CD4-positive, alpha-beta memory T cell (primary cell): ENCODE measurements at regions not wholly inside any gene's neighbourhood (a gene's known extent, or its start where the extent isn't known, plus 50 kb on each side); places are given as distances from the start of the nearest gene placed in this dataset.

ENCODE experiments used
- CTCF ChIA-PET: fragments of 350-600 bp; sonication (Branson Sonifier 250); formaldehyde crosslinking; loops from one replicate; lab custom pipeline; 2021; ENCODE audit warnings: inconsistent platforms; ENCODE audit not compliant: partially characterized antibody; lab: Charles Lee
- POLR2A ChIA-PET: fragments of 350-600 bp; sonication (Branson Sonifier 250); formaldehyde crosslinking; loops from one replicate; lab custom pipeline; 2021; ENCODE audit not compliant: partially characterized antibody; lab: Charles Lee
- DNase-seq, 5 donors: peaks; one replicate each; pipeline versions ENCODE4 v3.0.0 to v3.0.0-alpha.2; 2020 to 2022; ENCODE audit warnings: mixed read lengths in 1 of 5
- H3K27ac ChIP-seq: one replicate; pipeline ENCODE4 v1.7.0; 2013; ENCODE audit warnings: low read depth, low read length
- H3K27me3 ChIP-seq: 2 replicates; pipeline ENCODE4 v1.7.0; 2013; ENCODE audit warnings: mild to moderate bottlenecking, low read length, moderate library complexity; ENCODE audit not compliant: insufficient read depth
- H3K36me3 ChIP-seq: 2 replicates; pipeline ENCODE4 v1.7.0; 2013; ENCODE audit warnings: mild to moderate bottlenecking, low read length, moderate library complexity; ENCODE audit not compliant: insufficient read depth
- H3K4me1 ChIP-seq: 2 replicates; pipeline ENCODE4 v1.7.0; 2013; ENCODE audit warnings: mild to moderate bottlenecking, low read length, moderate library complexity; ENCODE audit not compliant: insufficient read depth
- H3K4me3 ChIP-seq, 2 donors: one replicate each; pipeline ENCODE4 v1.7.0; 2013; ENCODE audit warnings: low read length in 2 of 2, mild to moderate bottlenecking in 1 of 2
- H3K9me3 ChIP-seq, 2 donors: one replicate each; pipeline ENCODE4 v1.7.0; 2013; ENCODE audit warnings: low read length in 2 of 2, control low read depth in 1 of 2; ENCODE audit not compliant: control insufficient read depth in 1 of 2
- H3K27ac Mint-ChIP-seq, 7 donors: one replicate each; pipeline ENCODE4 v1.8.0; 2020 to 2021; ENCODE audit warnings: mixed read lengths in 7 of 7, mild to moderate bottlenecking in 6 of 7, inconsistent platforms in 3 of 7, moderate library complexity in 3 of 7
- H3K27me3 Mint-ChIP-seq, 2 donors: one replicate each; pipeline ENCODE4 v1.8.0; 2020 to 2021; ENCODE audit warnings: mixed read lengths in 2 of 2
- H3K36me3 Mint-ChIP-seq, 2 donors: one replicate each; pipeline ENCODE4 v1.8.0; 2020 to 2021; ENCODE audit warnings: mixed read lengths in 2 of 2, inconsistent platforms in 1 of 2, mild to moderate bottlenecking in 1 of 2
- H3K4me1 Mint-ChIP-seq, 4 donors: one replicate each; pipeline ENCODE4 v1.8.0; 2020 to 2021; ENCODE audit warnings: mixed read lengths in 4 of 4, mild to moderate bottlenecking in 1 of 4
- H3K4me3 Mint-ChIP-seq, 8 donors: one replicate each; pipeline ENCODE4 v1.8.0; 2020 to 2021; ENCODE audit warnings: mixed read lengths in 8 of 8, mild to moderate bottlenecking in 7 of 8, moderate library complexity in 6 of 8, inconsistent platforms in 3 of 8
- H3K9me3 Mint-ChIP-seq, 8 donors: one replicate each; pipeline ENCODE4 v1.8.0; 2020 to 2021; ENCODE audit warnings: mixed read lengths in 8 of 8, mild to moderate bottlenecking in 5 of 8, inconsistent platforms in 3 of 8, moderate library complexity in 1 of 8
- intact Hi-C: fragments of 100-400 bp; cut with micrococcal nuclease; formaldehyde crosslinking; loops from one replicate; pipeline ENCODE4 v1.15.1; 2023

DNA sequence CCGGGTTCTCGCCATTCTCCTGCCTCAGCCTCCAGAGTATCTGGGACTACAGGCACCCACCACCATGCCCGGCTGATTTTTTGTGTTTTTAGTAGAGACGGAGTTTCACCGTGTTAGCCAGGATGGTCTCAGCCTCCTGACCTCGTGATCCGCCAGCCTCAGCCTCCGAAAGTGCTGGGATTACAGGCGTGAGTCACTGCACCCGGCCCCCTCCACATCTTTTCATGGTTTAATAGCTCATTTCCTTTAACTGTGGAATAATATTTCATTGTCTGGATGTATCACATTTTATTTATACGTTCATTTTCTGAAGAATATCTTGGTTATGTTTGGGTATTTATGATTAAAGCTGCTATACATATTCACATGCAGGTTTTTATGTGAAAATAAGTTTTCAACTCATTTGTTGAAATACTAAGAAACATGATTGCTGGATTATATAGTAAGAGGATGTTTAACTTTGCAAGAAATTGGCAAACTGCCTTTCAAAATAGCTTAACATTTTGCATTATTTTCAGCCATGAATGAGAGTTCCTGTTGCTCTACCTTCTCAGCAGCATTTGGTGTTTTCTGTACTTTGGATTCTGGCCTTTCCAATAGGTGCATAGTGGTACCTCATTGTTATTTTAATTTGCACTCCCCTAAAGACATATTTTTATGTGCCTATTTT, 591.9 kb downstream of the TECRL start:
- POLR2A ChIA-PET: no interaction called here
- intact Hi-C loops: no loop called here

GRCh38 chr4:63814171-63814964, 594.9 kb downstream of the TECRL start:
- intact Hi-C loops: no loop called here
- Histone ChIP-seq H3K4me1 (no peaks in the 10 kb centered on the region), H3K27ac (no peak overlapping the region), H3K27me3 (no peaks in the 10 kb centered on the region), H3K9me3 (no peaks in the 10 kb centered on the region), H3K4me3 (no peak overlapping the region), H3K36me3 (no peaks in the 10 kb centered on the region)
- H3K27me3 Mint-ChIP-seq: no peaks in the 10 kb centered on the region
- no peaks in the 10 kb centered on the region for H3K36me3 Mint-ChIP-seq
- POLR2A ChIA-PET: no interaction called here
- CTCF ChIA-PET: no interaction called here
- no peaks in the 10 kb centered on the region for H3K4me1 Mint-ChIP-seq
- DNase-seq: no peak
- no peak overlapping the region for H3K4me3 Mint-ChIP-seq
- no peak overlapping the region for H3K27ac Mint-ChIP-seq
- H3K9me3 Mint-ChIP-seq: peaks cover 2 to 31% (median 13%) of the 10 kb centered on the region in 8 donors

More for the DNA sequence above, 591.9 kb downstream of the TECRL start:
- H3K27me3 Mint-ChIP-seq: no peaks in the 10 kb centered on the region
- no peaks in the 10 kb centered on the region for H3K4me1 Mint-ChIP-seq
- Histone ChIP-seq H3K36me3 (no peaks in the 10 kb centered on the region), H3K27ac (no peak overlapping the region), H3K4me3 (no peak overlapping the region), H3K9me3 (no peaks in the 10 kb centered on the region), H3K4me1 (no peaks in the 10 kb centered on the region), H3K27me3 (no peaks in the 10 kb centered on the region)
- H3K36me3 Mint-ChIP-seq: no peaks in the 10 kb centered on the region
- H3K9me3 Mint-ChIP-seq: peaks cover 2 to 28% (median 10%) of the 10 kb centered on the region in 8 donors
- H3K4me3 Mint-ChIP-seq: no peak overlapping the region
- peak overlapping the region in 1 of 7 donors; percentile 57 for H3K27ac Mint-ChIP-seq
- CTCF ChIA-PET: no interaction called here
- DNase-seq: no peak

DNA sequence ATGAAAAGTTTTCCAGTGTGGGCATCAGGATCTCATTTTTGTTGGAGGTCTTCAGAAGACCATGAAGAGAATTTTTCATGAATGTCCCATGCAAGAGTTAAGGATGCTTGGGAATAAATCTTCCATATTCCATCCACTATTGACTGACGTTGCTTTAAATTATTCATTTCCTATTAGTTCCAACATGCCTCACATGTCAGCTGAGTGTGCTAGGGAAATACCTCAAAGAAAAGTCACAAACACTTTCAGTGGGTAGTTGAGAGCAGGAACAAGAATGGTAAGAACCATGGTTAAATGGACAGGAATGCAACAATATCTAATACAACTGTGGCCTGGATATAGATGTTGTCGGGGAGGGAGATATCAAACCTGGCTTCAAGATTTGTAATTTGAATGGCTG, 610.1 kb downstream of the TECRL start:
- Histone ChIP-seq H3K4me1 (no peaks in the 10 kb centered on the region), H3K27ac (no peak overlapping the region), H3K36me3 (no peaks in the 10 kb centered on the region), H3K9me3 (no peaks in the 10 kb centered on the region), H3K4me3 (no peak overlapping the region), H3K27me3 (no peaks in the 10 kb centered on the region)
- Mint-ChIP-seq H3K4me1 (no peaks in the 10 kb centered on the region), H3K9me3 (peaks cover 2 to 10% (median 6%) of the 10 kb centered on the region in 8 donors), H3K27ac (no peak overlapping the region), H3K27me3 (no peaks in the 10 kb centered on the region), H3K36me3 (no peaks in the 10 kb centered on the region), H3K4me3 (no peak overlapping the region)
- POLR2A ChIA-PET: no interaction called here
- DNase-seq: no peak
- CTCF ChIA-PET: no interaction called here
- intact Hi-C loops: no loop called here

GRCh38 chr4:63795301-63795700, 613.9 kb downstream of the TECRL start:
- no peaks in the 10 kb centered on the region for H3K4me1 ChIP-seq
- H3K27me3 ChIP-seq: no peaks in the 10 kb centered on the region
- H3K27me3 Mint-ChIP-seq: no peaks in the 10 kb centered on the region
- no peak overlapping the region for H3K27ac Mint-ChIP-seq
- no peaks in the 10 kb centered on the region for H3K36me3 Mint-ChIP-seq
- POLR2A ChIA-PET: no interaction called here
- no peak overlapping the region for H3K4me3 Mint-ChIP-seq
- H3K27ac ChIP-seq: no peak overlapping the region
- H3K9me3 ChIP-seq: no peaks in the 10 kb centered on the region
- intact Hi-C loops: no loop called here
- H3K9me3 Mint-ChIP-seq: peaks cover 2 to 15% (median 10%) of the 10 kb centered on the region in 8 donors
- no peaks in the 10 kb centered on the region for H3K36me3 ChIP-seq
- CTCF ChIA-PET: no interaction called here
- no peak overlapping the region for H3K4me3 ChIP-seq
- no peaks in the 10 kb centered on the region for H3K4me1 Mint-ChIP-seq
- no peak for DNase-seq

- H3K4me3 Mint-ChIP-seq: no peak overlapping the region
- intact Hi-C loops: no loop called here
- no peak overlapping the region for H3K27ac Mint-ChIP-seq
- no peak for DNase-seq
- Histone ChIP-seq H3K4me1 (no peaks in the 10 kb centered on the region), H3K36me3 (no peaks in the 10 kb centered on the region), H3K27me3 (no peaks in the 10 kb centered on the region), H3K4me3 (no peak overlapping the region), H3K9me3 (no peaks in the 10 kb centered on the region), H3K27ac (no peak overlapping the region)
- H3K36me3 Mint-ChIP-seq: no peaks in the 10 kb centered on the region
- H3K4me1 Mint-ChIP-seq: no peaks in the 10 kb centered on the region
- POLR2A ChIA-PET: no interaction called here
- no peaks in the 10 kb centered on the region for H3K27me3 Mint-ChIP-seq
- CTCF ChIA-PET: no interaction called here
- H3K9me3 Mint-ChIP-seq: peaks cover 3 to 14% (median 8%) of the 10 kb centered on the region in 8 donors
Observed at GRCh38 chr4:63790377-63790776, 618.9 kb downstream of the TECRL start.

- POLR2A ChIA-PET: no interaction called here
Observed at GRCh38 chr4:63788271-63788670, 621.0 kb downstream of the TECRL start.

DNA sequence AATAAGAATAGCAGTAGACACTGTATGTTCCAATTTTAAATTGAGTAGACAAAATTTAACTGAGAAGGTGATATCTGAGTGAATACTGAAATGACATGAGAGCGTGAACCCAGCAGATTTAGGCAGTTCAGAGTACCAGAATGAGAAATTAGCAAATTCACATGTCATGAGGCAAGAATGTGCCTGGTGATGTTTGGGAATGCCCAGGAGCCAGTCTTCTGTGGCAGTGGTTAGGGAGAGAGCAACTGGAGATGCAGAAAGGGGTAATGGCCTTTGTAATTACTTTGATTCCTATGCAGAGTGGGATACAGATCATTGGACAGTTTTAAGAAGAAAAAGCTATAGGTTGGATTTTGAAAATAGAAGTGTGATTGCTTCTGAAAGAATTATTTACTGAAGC, 621.9 kb downstream of the TECRL start:
- Mint-ChIP-seq H3K27ac (no peak overlapping the region), H3K27me3 (no peaks in the 10 kb centered on the region), H3K9me3 (peaks cover 3 to 13% (median 7%) of the 10 kb centered on the region in 8 donors), H3K4me1 (no peaks in the 10 kb centered on the region), H3K36me3 (no peaks in the 10 kb centered on the region), H3K4me3 (no peak overlapping the region)
- Histone ChIP-seq H3K9me3 (no peaks in the 10 kb centered on the region), H3K36me3 (no peaks in the 10 kb centered on the region), H3K4me3 (no peak overlapping the region), H3K27me3 (no peaks in the 10 kb centered on the region), H3K4me1 (no peaks in the 10 kb centered on the region), H3K27ac (no peak overlapping the region)
- ChIA-PET CTCF (no interaction called here), POLR2A (no interaction called here)
- no peak for DNase-seq
- intact Hi-C loops: no loop called here

More at GRCh38 chr4:63788271-63788670, 621.0 kb downstream of the TECRL start:
- Mint-ChIP-seq H3K36me3 (no peaks in the 10 kb centered on the region), H3K27me3 (no peaks in the 10 kb centered on the region), H3K4me1 (no peaks in the 10 kb centered on the region), H3K4me3 (no peak overlapping the region), H3K27ac (no peak overlapping the region), H3K9me3 (peaks cover 3 to 19% (median 8%) of the 10 kb centered on the region in 8 donors)
- Histone ChIP-seq H3K36me3 (no peaks in the 10 kb centered on the region), H3K27ac (no peak overlapping the region), H3K9me3 (no peaks in the 10 kb centered on the region), H3K4me1 (no peaks in the 10 kb centered on the region), H3K4me3 (no peak overlapping the region), H3K27me3 (no peaks in the 10 kb centered on the region)
- CTCF ChIA-PET: no interaction called here
- no peak for DNase-seq
- intact Hi-C loops: no loop called here
